ENCODE measurements at regions not wholly inside any gene's neighbourhood (a gene's known extent, or its start where the extent isn't known, plus 50 kb on each side); places are given as distances from the start of the nearest gene placed in this dataset.

DNA sequence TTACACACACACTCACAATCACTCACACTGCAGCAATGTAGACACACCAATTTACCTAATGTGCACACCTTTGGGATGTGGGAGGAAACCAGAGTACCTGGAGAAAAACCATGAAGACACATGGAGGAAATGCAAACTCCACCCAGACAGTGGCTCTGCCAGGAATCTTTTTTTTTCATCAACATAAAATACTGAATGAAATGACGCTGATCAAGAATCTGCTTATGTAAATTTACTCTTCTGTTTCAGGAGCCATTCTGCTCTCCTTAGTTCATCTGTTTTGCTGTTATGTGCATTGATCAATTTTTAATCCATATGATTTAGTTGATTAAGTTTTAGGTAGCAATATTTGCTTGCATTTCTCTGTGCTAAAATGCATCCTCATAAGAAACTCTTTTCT, 414.2 kb upstream of the CCDC54 start:
- TF ChIP-seq, protein P1, sequence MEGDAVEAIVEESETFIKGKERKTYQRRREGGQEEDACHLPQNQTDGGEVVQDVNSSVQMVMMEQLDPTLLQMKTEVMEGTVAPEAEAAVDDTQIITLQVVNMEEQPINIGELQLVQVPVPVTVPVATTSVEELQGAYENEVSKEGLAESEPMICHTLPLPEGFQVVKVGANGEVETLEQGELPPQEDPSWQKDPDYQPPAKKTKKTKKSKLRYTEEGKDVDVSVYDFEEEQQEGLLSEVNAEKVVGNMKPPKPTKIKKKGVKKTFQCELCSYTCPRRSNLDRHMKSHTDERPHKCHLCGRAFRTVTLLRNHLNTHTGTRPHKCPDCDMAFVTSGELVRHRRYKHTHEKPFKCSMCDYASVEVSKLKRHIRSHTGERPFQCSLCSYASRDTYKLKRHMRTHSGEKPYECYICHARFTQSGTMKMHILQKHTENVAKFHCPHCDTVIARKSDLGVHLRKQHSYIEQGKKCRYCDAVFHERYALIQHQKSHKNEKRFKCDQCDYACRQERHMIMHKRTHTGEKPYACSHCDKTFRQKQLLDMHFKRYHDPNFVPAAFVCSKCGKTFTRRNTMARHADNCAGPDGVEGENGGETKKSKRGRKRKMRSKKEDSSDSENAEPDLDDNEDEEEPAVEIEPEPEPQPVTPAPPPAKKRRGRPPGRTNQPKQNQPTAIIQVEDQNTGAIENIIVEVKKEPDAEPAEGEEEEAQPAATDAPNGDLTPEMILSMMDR (IDR thresholded peaks at IDR 0.05), result no peak
- no peak for TF ChIP-seq POLR2A (IDR thresholded peaks at IDR 0.05)
